Pancreas (tissue), 10 donors: ENCODE measurements at regions not wholly inside any gene's neighbourhood (a gene's known extent, or its start where the extent isn't known, plus 50 kb on each side); places are given as distances from the start of the nearest gene placed in this dataset.

ENCODE experiments used
- ATAC-seq, 4 donors: fragments of 200-7000 bp; cut with Tn5 transposase; one replicate each; pipeline versions ENCODE4 v1.8.0 to v1.9.1; 2020; ENCODE audit warnings: mild to moderate bottlenecking in 4 of 4, moderate library complexity in 4 of 4
- DNase-seq, 6 donors: peaks; one replicate each; pipeline ENCODE4 v3.0.0-alpha.2; 2020
- FAIRE-seq: peaks from 2 replicates; lab custom pipeline; 2012; peaks lifted over from hg19 to GRCh38; lab: Jason Lieb, UNC
- H3K27ac ChIP-seq, 4 donors: fragments of 200-600 bp; sonication (generic); 1 replicate in 3 of 4; 2 replicates in 1 of 4; pipeline versions ENCODE4 v1.5.0 to v1.8.0; 2020
- H3K27me3 ChIP-seq, 4 donors: fragments of 200-600 bp; one replicate each; pipeline ENCODE4 v1.8.0; 2021
- H3K36me3 ChIP-seq, 3 donors: fragments of 200-600 bp; sonication (generic) in 1 of 3; one replicate each; pipeline versions ENCODE4 v1.5.0 to v1.8.0; 2020 to 2021
- H3K4me1 ChIP-seq, 3 donors: fragments of 200-600 bp; one replicate each; pipeline ENCODE4 v1.8.0; 2021
- H3K4me3 ChIP-seq, 4 donors: fragments of 200-600 bp; sonication (generic) in 2 of 4; one replicate each; pipeline versions ENCODE4 v1.5.0 to v1.8.0; 2020 to 2021
- H3K9me3 ChIP-seq, 4 donors: fragments of 200-600 bp; one replicate each; pipeline ENCODE4 v1.8.0; 2021
- CTCF ChIP-seq, 4 donors: fragments of 200-600 bp; sonication (generic) in 3 of 4; IDR thresholded peaks; one replicate each; pipeline versions ENCODE4 v1.5.0 to v1.8.0; 2021; ENCODE audit warnings: antibody characterized with exemption in 4 of 4
- whole genome bisulfite sequencing, 2 donors: extraction: QIAGEN DNeasy Blood & Tissue Kit; methylation state at CpG; one replicate each; pipeline ENCODE4 v1.1.7; 2013; 5-methylcytosine and 5-hydroxymethylcytosine counted together
- intact Hi-C, 3 donors: fragments of 100-400 bp; cut with DNase I; formaldehyde crosslinking; loops; one replicate each; pipeline versions ENCODE4 v1.11.1 to v1.14.2; 2022
- donor health status: healthy with polysubstance abuse.
- donor health status: DM: no; HTN: no; CAD: no; lungs with moderate emphysema.
- donor health status: DM: no; HTN: no; CAD: no.
- donor health status: control.
- donor health status: control.
- donor health status: Bipolar disorder and iron deficiency.
- donor health status: DM: yes; HTN: yes; CAD: no.
- donor health status: DM: no; HTN: no; CAD: no.
- donor health status: DM: no; HTN: no; CAD: no.
- donor health status: DM: yes; HTN: yes; CAD: no.

- Histone ChIP-seq H3K27me3 (no peaks in the 10 kb centered on the region), H3K4me3 (no peak overlapping the region), H3K9me3 (no peaks in the 10 kb centered on the region), H3K4me1 (no peaks in the 10 kb centered on the region), H3K36me3 (no peaks in the 10 kb centered on the region), H3K27ac (no peak overlapping the region)
- ATAC-seq, result no peak
- no peak for TF ChIP-seq CTCF (IDR thresholded peaks at IDR 0.05)
- intact Hi-C loops, result no loop called here
- FAIRE-seq, result no peak
- WGBS, 2 donors, result 67 to 73% methylated on average over 2 of the region's 2 CpGs
- no peak for DNase-seq
Observed at GRCh38 chr4:75249739-75250138, 264.5 kb downstream of the RCHY1 start.

- intact Hi-C loops, result no loop called here
Observed at GRCh38 chr4:75248770-75249407, 265.3 kb downstream of the RCHY1 start.

GRCh38 chr4:75244325-75244724 is 269.9 kb downstream of the RCHY1 start:
- no peaks in the 10 kb centered on the region for H3K4me1 ChIP-seq
- no peak for DNase-seq

More at GRCh38 chr4:75248770-75249407, 265.3 kb downstream of the RCHY1 start:
- TF ChIP-seq CTCF (IDR thresholded peaks at IDR 0.05), result no peak
- H3K27ac ChIP-seq, result no peak overlapping the region
- H3K27me3 ChIP-seq, result no peaks in the 10 kb centered on the region
- H3K4me1 ChIP-seq, result no peaks in the 10 kb centered on the region
- H3K4me3 ChIP-seq, result no peak overlapping the region
- no peak for FAIRE-seq
- DNase-seq, result no peak
- no peak for ATAC-seq
- no peaks in the 10 kb centered on the region for H3K36me3 ChIP-seq
- H3K9me3 ChIP-seq, result no peaks in the 10 kb centered on the region
- WGBS, 2 donors, result 45 to 59% methylated on average over 2 of the region's 2 CpGs

GRCh38 chr4:75243570-75243969 is 270.6 kb downstream of the RCHY1 start:
- Histone ChIP-seq H3K4me3 (no peak overlapping the region), H3K27me3 (no peaks in the 10 kb centered on the region), H3K9me3 (no peaks in the 10 kb centered on the region), H3K36me3 (no peaks in the 10 kb centered on the region), H3K27ac (no peak overlapping the region), H3K4me1 (no peaks in the 10 kb centered on the region)
- ATAC-seq (no peak), FAIRE-seq (peak; percentile 49), DNase-seq (no peak)
- no peak for TF ChIP-seq CTCF (IDR thresholded peaks at IDR 0.05)
- 48 to 53% methylated on average over 3 of the region's 3 CpGs for WGBS, 2 donors
- intact Hi-C loops, result no loop called here

More at GRCh38 chr4:75244325-75244724, 269.9 kb downstream of the RCHY1 start:
- WGBS, 2 donors, result 66 to 69% methylated on average over 6 of the region's 6 CpGs
- Histone ChIP-seq H3K27ac (no peak overlapping the region), H3K36me3 (no peaks in the 10 kb centered on the region), H3K4me3 (no peak overlapping the region), H3K27me3 (no peaks in the 10 kb centered on the region), H3K9me3 (no peaks in the 10 kb centered on the region)
- ATAC-seq (no peak), FAIRE-seq (peak; percentile 53)
- intact Hi-C loops, result no loop called here
- no peak for TF ChIP-seq CTCF (IDR thresholded peaks at IDR 0.05)

- FAIRE-seq (no peak), DNase-seq (no peak), ATAC-seq (no peak)
- H3K9me3 ChIP-seq, result no peaks in the 10 kb centered on the region
- no peaks in the 10 kb centered on the region for H3K27me3 ChIP-seq
- no peaks in the 10 kb centered on the region for H3K36me3 ChIP-seq
- intact Hi-C loops, result no loop called here
- TF ChIP-seq CTCF (IDR thresholded peaks at IDR 0.05), result no peak
- H3K27ac ChIP-seq, result no peak overlapping the region
- H3K4me3 ChIP-seq, result no peak overlapping the region
- H3K4me1 ChIP-seq, result no peaks in the 10 kb centered on the region
Observed at GRCh38 chr4:75235359-75235951, 278.7 kb downstream of the RCHY1 start.
